ENCODE measurements at regions not wholly inside any gene's neighbourhood (a gene's known extent, or its start where the extent isn't known, plus 50 kb on each side); places are given as distances from the start of the nearest gene placed in this dataset.

- CTCF ChIA-PET = no interaction called here
- TF ChIP-seq BCL11A (tag by site-specific recombination; IDR thresholded peaks at IDR 0.05; ENCODE audit: low read depth) (no peak), REST (tag by site-specific recombination; IDR thresholded peaks at IDR 0.05) (no peak), ZNF239 (tag by site-specific recombination; IDR thresholded peaks at IDR 0.05) (no peak), ZNF26 (tag by site-specific recombination; IDR thresholded peaks at IDR 0.05) (no peak), ZNF610 (tag by site-specific recombination; IDR thresholded peaks at IDR 0.05; ENCODE audit: borderline replicate concordance) (no peak), SALL2 (tag by site-specific recombination; IDR thresholded peaks at IDR 0.05; ENCODE audit: borderline replicate concordance) (no peak), OSR2 (tag by site-specific recombination; IDR thresholded peaks at IDR 0.05) (no peak), ZNF10 (tag by site-specific recombination; IDR thresholded peaks at IDR 0.05) (no peak), ZFP41 (tag by site-specific recombination; IDR thresholded peaks at IDR 0.05; ENCODE audit: borderline replicate concordance) (no peak), ZNF600 (tag by site-specific recombination; IDR thresholded peaks at IDR 0.05) (no peak)
- POLR2A ChIA-PET = no interaction called here
- Histone ChIP-seq H3K4me3 (ENCODE audit: low read depth, low read length) (no peak overlapping the region), H3K4me1 (ENCODE audit: control insufficient read depth, insufficient read depth, low read length) (no peaks in the 10 kb centered on the region), H3K36me3 (ENCODE audit: control insufficient read depth in 2 of 2, insufficient read depth in 1 of 2, low read length in 2 of 2) (no peaks in the 10 kb centered on the region), H3K9me3 (ENCODE audit: control insufficient read depth, insufficient read depth, low read depth, low read length) (no peaks in the 10 kb centered on the region), H3K27ac (ENCODE audit: extremely low read depth, low read depth, low read length) (no peak overlapping the region)
These were observed 1096.1 kb upstream of the NRXN1 start for GRCh38 chr2:52128081-52128480.

- POLR2A ChIA-PET = no interaction called here
- Histone ChIP-seq H3K27ac (ENCODE audit: extremely low read depth, low read depth, low read length) (no peak overlapping the region), H3K4me1 (ENCODE audit: control insufficient read depth, insufficient read depth, low read length) (no peaks in the 10 kb centered on the region), H3K4me3 (ENCODE audit: low read depth, low read length) (no peak overlapping the region), H3K9me3 (ENCODE audit: control insufficient read depth, insufficient read depth, low read depth, low read length) (no peaks in the 10 kb centered on the region), H3K36me3 (ENCODE audit: control insufficient read depth in 2 of 2, insufficient read depth in 1 of 2, low read length in 2 of 2) (no peaks in the 10 kb centered on the region)
- TF ChIP-seq ZBTB20 (tag by site-specific recombination; IDR thresholded peaks at IDR 0.05) (no peak), ZNF404 (tag by site-specific recombination; IDR thresholded peaks at IDR 0.05) (no peak), KLF17 (tag by site-specific recombination; IDR thresholded peaks at IDR 0.05) (no peak), ZNF239 (tag by site-specific recombination; IDR thresholded peaks at IDR 0.05) (no peak), ZNF311 (tag by site-specific recombination; IDR thresholded peaks at IDR 0.05; ENCODE audit: borderline replicate concordance) (no peak), ZBTB10 (tag by site-specific recombination; IDR thresholded peaks at IDR 0.05) (no peak), PBX3 (CRISPR knock-in tag; IDR thresholded peaks at IDR 0.05) (no peak)
- CTCF ChIA-PET = no interaction called here
These were observed 1095.6 kb upstream of the NRXN1 start for GRCh38 chr2:52127527-52127926.
